ENCODE measurements at regions not wholly inside any gene's neighbourhood (a gene's known extent, or its start where the extent isn't known, plus 50 kb on each side); places are given as distances from the start of the nearest gene placed in this dataset.

DNA sequence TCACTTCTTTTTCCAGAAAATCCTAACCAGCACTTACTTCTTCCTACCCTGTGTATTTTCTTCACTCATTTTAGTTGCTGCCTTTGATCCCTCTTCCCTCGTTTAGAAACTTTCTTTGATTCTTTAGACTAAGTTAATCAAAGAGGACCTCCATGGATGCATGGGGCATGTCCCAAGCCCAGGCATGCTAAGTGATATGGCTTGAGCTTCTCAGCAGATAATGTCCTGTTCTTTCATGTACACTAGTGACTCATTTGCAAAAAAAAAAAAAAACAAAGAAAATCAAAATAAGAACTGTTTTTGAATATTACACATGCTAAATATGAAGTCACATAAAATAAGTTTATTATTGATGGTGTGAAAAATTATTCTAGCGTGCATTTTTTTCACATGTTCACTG lies 800.9 kb downstream of the SATB2 start:
- intact Hi-C loops (cut with micrococcal nuclease; ENCODE audit: unreplicated experiment) = loop anchor here (2.0 kb wide), 1 partner anchor 832 kb away; no protein-coding TSS in a partner anchor
- ChIA-PET CTCF (interaction anchor here (0.7 to 1.2 kb wide), 2 partner anchors 547 to 1083 kb away, joined by 5 to 8 read pairs; no protein-coding TSS in a partner anchor), POLR2A (ENCODE audit: low non-redundant PET) (no interaction called here)
- DNase-seq (ENCODE audit: low spot score) = no peak
- peaks cover 12% of the 10 kb centered on the region for H3K27me3 ChIP-seq (replicated peaks; ENCODE audit: insufficient read depth, low read depth, low read length, poor library complexity)
- H3K4me3 ChIP-seq (ENCODE audit: low read depth, low read length, poor library complexity, severe bottlenecking) = no peak overlapping the region
- no peaks in the 10 kb centered on the region for H3K36me3 ChIP-seq (ENCODE audit: insufficient read depth, low read length, poor library complexity, severe bottlenecking)
- no peak for TF ChIP-seq EZH2 (IDR thresholded peaks at IDR 0.05; ENCODE audit: borderline replicate concordance, low read depth, low read length, poor library complexity, severe bottlenecking)
- TF ChIP-seq, protein P1, sequence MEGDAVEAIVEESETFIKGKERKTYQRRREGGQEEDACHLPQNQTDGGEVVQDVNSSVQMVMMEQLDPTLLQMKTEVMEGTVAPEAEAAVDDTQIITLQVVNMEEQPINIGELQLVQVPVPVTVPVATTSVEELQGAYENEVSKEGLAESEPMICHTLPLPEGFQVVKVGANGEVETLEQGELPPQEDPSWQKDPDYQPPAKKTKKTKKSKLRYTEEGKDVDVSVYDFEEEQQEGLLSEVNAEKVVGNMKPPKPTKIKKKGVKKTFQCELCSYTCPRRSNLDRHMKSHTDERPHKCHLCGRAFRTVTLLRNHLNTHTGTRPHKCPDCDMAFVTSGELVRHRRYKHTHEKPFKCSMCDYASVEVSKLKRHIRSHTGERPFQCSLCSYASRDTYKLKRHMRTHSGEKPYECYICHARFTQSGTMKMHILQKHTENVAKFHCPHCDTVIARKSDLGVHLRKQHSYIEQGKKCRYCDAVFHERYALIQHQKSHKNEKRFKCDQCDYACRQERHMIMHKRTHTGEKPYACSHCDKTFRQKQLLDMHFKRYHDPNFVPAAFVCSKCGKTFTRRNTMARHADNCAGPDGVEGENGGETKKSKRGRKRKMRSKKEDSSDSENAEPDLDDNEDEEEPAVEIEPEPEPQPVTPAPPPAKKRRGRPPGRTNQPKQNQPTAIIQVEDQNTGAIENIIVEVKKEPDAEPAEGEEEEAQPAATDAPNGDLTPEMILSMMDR (conservative IDR thresholded peaks at IDR 0.05; ENCODE audit: low read depth, low read length) = no peak
- H3K4me1 ChIP-seq (ENCODE audit: insufficient read depth, low read length, poor library complexity, severe bottlenecking) = no peaks in the 10 kb centered on the region
- BruUV-seq (replicated peaks) = no TSS peak
- H3K9me3 ChIP-seq (ENCODE audit: low read depth, low read length, poor library complexity, severe bottlenecking) = no peaks in the 10 kb centered on the region
- H3K27ac ChIP-seq (ENCODE audit: low read depth, low read length, poor library complexity, severe bottlenecking) = no peak overlapping the region

GRCh38 chr2:198654646-198655045 lies 803.1 kb downstream of the SATB2 start:
- TF ChIP-seq EZH2 (IDR thresholded peaks at IDR 0.05; ENCODE audit: borderline replicate concordance, low read depth, low read length, poor library complexity, severe bottlenecking) = no peak
- no peak overlapping the region for H3K27ac ChIP-seq (ENCODE audit: low read depth, low read length, poor library complexity, severe bottlenecking)
- H3K4me3 ChIP-seq (ENCODE audit: low read depth, low read length, poor library complexity, severe bottlenecking) = no peak overlapping the region
- no peaks in the 10 kb centered on the region for H3K36me3 ChIP-seq (ENCODE audit: insufficient read depth, low read length, poor library complexity, severe bottlenecking)
- POLR2A ChIA-PET (ENCODE audit: low non-redundant PET) = no interaction called here
- DNase-seq (ENCODE audit: low spot score) = no peak
- no TSS peak for BruUV-seq (replicated peaks)
- CTCF ChIA-PET = no interaction called here
- no peaks in the 10 kb centered on the region for H3K4me1 ChIP-seq (ENCODE audit: insufficient read depth, low read length, poor library complexity, severe bottlenecking)
- H3K27me3 ChIP-seq (replicated peaks; ENCODE audit: insufficient read depth, low read depth, low read length, poor library complexity) = peaks cover 12% of the 10 kb centered on the region
- intact Hi-C loops (cut with micrococcal nuclease; ENCODE audit: unreplicated experiment) = no loop called here
- H3K9me3 ChIP-seq (ENCODE audit: low read depth, low read length, poor library complexity, severe bottlenecking) = no peaks in the 10 kb centered on the region

- Histone ChIP-seq H3K4me3 (ENCODE audit: low read depth, low read length, poor library complexity, severe bottlenecking) (no peak overlapping the region), H3K27me3 (replicated peaks; ENCODE audit: insufficient read depth, low read depth, low read length, poor library complexity) (peaks cover 12% of the 10 kb centered on the region), H3K4me1 (ENCODE audit: insufficient read depth, low read length, poor library complexity, severe bottlenecking) (no peaks in the 10 kb centered on the region), H3K9me3 (ENCODE audit: low read depth, low read length, poor library complexity, severe bottlenecking) (no peaks in the 10 kb centered on the region), H3K36me3 (ENCODE audit: insufficient read depth, low read length, poor library complexity, severe bottlenecking) (no peaks in the 10 kb centered on the region), H3K27ac (ENCODE audit: low read depth, low read length, poor library complexity, severe bottlenecking) (no peak overlapping the region)
- no peak for DNase-seq (ENCODE audit: low spot score)
- ChIA-PET POLR2A (ENCODE audit: low non-redundant PET) (no interaction called here), CTCF (no interaction called here)
- no TSS peak for BruUV-seq (replicated peaks)
- TF ChIP-seq, protein P1 (conservative IDR thresholded peaks at IDR 0.05; ENCODE audit: low read depth, low read length) = no peak
- TF ChIP-seq EZH2 (IDR thresholded peaks at IDR 0.05; ENCODE audit: borderline replicate concordance, low read depth, low read length, poor library complexity, severe bottlenecking) = no peak
- intact Hi-C loops (cut with micrococcal nuclease; ENCODE audit: unreplicated experiment) = no loop called here
These were observed 804.4 kb downstream of the SATB2 start for GRCh38 chr2:198653311-198653710.

DNA sequence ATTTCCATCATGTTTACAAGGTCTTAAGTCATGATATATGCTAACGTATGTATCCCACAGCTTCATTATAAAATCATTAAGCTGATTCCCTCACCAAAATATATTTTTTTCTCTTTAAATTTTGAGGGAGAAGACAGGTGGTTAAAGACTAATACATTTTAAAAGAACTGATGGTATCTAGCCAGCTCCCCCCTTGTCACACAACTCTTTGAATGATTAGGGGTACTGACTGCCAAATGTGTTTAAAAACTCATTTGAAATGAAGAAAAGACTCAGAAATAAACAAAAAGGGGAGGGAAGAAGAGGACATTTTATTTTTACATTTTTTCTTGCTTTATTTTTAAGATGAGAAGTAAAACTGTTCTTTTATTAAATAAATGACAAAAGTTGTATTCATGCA lies 805.3 kb downstream of the SATB2 start:
- no peaks in the 10 kb centered on the region for H3K36me3 ChIP-seq (ENCODE audit: insufficient read depth, low read length, poor library complexity, severe bottlenecking)
- peaks cover 12% of the 10 kb centered on the region for H3K27me3 ChIP-seq (replicated peaks; ENCODE audit: insufficient read depth, low read depth, low read length, poor library complexity)
- no peak overlapping the region for H3K27ac ChIP-seq (ENCODE audit: low read depth, low read length, poor library complexity, severe bottlenecking)
- ChIA-PET CTCF (no interaction called here), POLR2A (ENCODE audit: low non-redundant PET) (no interaction called here)
- no TSS peak for BruUV-seq (replicated peaks)
- no peaks in the 10 kb centered on the region for H3K4me1 ChIP-seq (ENCODE audit: insufficient read depth, low read length, poor library complexity, severe bottlenecking)
- no peak for DNase-seq (ENCODE audit: low spot score)
- no peak overlapping the region for H3K4me3 ChIP-seq (ENCODE audit: low read depth, low read length, poor library complexity, severe bottlenecking)
- no peak for TF ChIP-seq EZH2 (IDR thresholded peaks at IDR 0.05; ENCODE audit: borderline replicate concordance, low read depth, low read length, poor library complexity, severe bottlenecking)
- TF ChIP-seq, protein P1 (conservative IDR thresholded peaks at IDR 0.05; ENCODE audit: low read depth, low read length) = no peak
- intact Hi-C loops (cut with micrococcal nuclease; ENCODE audit: unreplicated experiment) = no loop called here
- no peaks in the 10 kb centered on the region for H3K9me3 ChIP-seq (ENCODE audit: low read depth, low read length, poor library complexity, severe bottlenecking)

Data from A673 (cell line).